H1 (cell line): ENCODE measurements at regions not wholly inside any gene's neighbourhood (a gene's known extent, or its start where the extent isn't known, plus 50 kb on each side); places are given as distances from the start of the nearest gene placed in this dataset.

ENCODE experiments used
- CTCF ChIA-PET: fragments of 300-600 bp; sonication (Branson Sonifier 250); formaldehyde crosslinking; loops from one replicate; lab custom pipeline; 2021; ENCODE audit not compliant: partially characterized antibody; lab: Charles Lee
- POLR2A ChIA-PET: fragments of 300-600 bp; sonication (Branson Sonifier 250); formaldehyde crosslinking; loops from one replicate; lab custom pipeline; 2021; ENCODE audit warnings: inconsistent platforms; ENCODE audit not compliant: partially characterized antibody; lab: Charles Lee
- DNase-seq, 2 experiments: peaks; one replicate each; pipeline versions ENCODE4 v3.0.0 to v3.0.0-alpha.2; 2010 to 2022; ENCODE audit warnings: low spot score in 2 of 2, low read depth in 1 of 2, mixed read lengths in 1 of 2
- FAIRE-seq: peaks from 2 replicates; lab custom pipeline; 2011; peaks lifted over from hg19 to GRCh38; lab: Jason Lieb, UNC
- H2AFZ ChIP-seq: 2 replicates; pipeline ENCODE4 v1.8.1; 2012; ENCODE audit warnings: low read length, inconsistent platforms
- H2AK5ac ChIP-seq: 2 replicates; pipeline ENCODE4 v1.6.1; 2013; ENCODE audit warnings: low read depth, low read length
- H2BK120ac ChIP-seq: replicated peaks from 2 replicates; pipeline ENCODE3; 2013; ENCODE audit warnings: low read depth, low read length, inconsistent platforms
- H2BK12ac ChIP-seq: 2 replicates; pipeline ENCODE4 v1.6.1; 2013; ENCODE audit warnings: low read depth, low read length
- H2BK15ac ChIP-seq: 2 replicates; pipeline ENCODE4 v1.6.1; 2013; ENCODE audit warnings: low read length
- H2BK20ac ChIP-seq: 2 replicates; pipeline ENCODE4 v1.6.1; 2013; ENCODE audit warnings: low read length
- H2BK5ac ChIP-seq: 2 replicates; pipeline ENCODE4 v1.6.1; 2013; ENCODE audit warnings: low read depth, low read length
- H3K14ac ChIP-seq: 2 replicates; pipeline ENCODE4 v1.6.1; 2013; ENCODE audit warnings: inconsistent platforms; ENCODE audit not compliant: insufficient read length
- H3K18ac ChIP-seq: 2 replicates; pipeline ENCODE4 v1.6.1; 2013; ENCODE audit warnings: low read length; ENCODE audit errors: extremely low read depth
- H3K23ac ChIP-seq: 2 replicates; pipeline ENCODE4 v1.6.1; 2013; ENCODE audit warnings: inconsistent platforms; ENCODE audit not compliant: insufficient read length
- H3K23me2 ChIP-seq: 2 replicates; pipeline ENCODE4 v1.6.1; 2013; ENCODE audit warnings: low read depth, low read length
- H3K27ac ChIP-seq: 2 replicates; pipeline ENCODE4 v1.6.1; 2011; ENCODE audit warnings: low read depth, low read length, inconsistent platforms
- H3K27me3 ChIP-seq, 4 experiments: replicated peaks in 1 of 4; 1 replicate in 1 of 4; 2 replicates in 3 of 4; pipeline versions ENCODE4 v1.6.1 to v1.8.1; 2011 to 2013; ENCODE audit warnings: low read length in 3 of 4, mild to moderate bottlenecking in 3 of 4, inconsistent platforms in 2 of 4, mixed read lengths in 2 of 4, moderate library complexity in 1 of 4; ENCODE audit not compliant: control insufficient read depth in 3 of 4, insufficient read depth in 3 of 4; ENCODE audit errors: extremely low read depth in 1 of 4
- H3K36me3 ChIP-seq, 4 experiments: 2 replicates each; pipeline versions ENCODE4 v1.6.1 to v1.8.1; 2011 to 2013; ENCODE audit warnings: mild to moderate bottlenecking in 4 of 4, low read length in 3 of 4, moderate library complexity in 2 of 4, control low read depth in 1 of 4, inconsistent platforms in 1 of 4; ENCODE audit not compliant: insufficient read depth in 4 of 4, control insufficient read depth in 2 of 4
- H3K4ac ChIP-seq: replicated peaks from 2 replicates; pipeline ENCODE3; 2013; ENCODE audit warnings: low read length, low read depth, mixed read lengths, inconsistent platforms; ENCODE audit not compliant: insufficient read length
- H3K4me1 ChIP-seq, 4 experiments: replicated peaks in 1 of 4; 1 replicate in 1 of 4; 2 replicates in 3 of 4; pipeline versions ENCODE4 v1.6.1 to v1.8.1; 2011 to 2013; ENCODE audit warnings: low read length in 3 of 4, inconsistent platforms in 2 of 4, mixed read lengths in 1 of 4; ENCODE audit not compliant: insufficient read depth in 4 of 4, control insufficient read depth in 3 of 4
- H3K4me2 ChIP-seq, 2 experiments: 2 replicates each; pipeline versions ENCODE4 v1.6.1 to v1.8.1; 2011 to 2013; ENCODE audit warnings: low read depth in 2 of 2, low read length in 2 of 2, control low read depth in 1 of 2, inconsistent platforms in 1 of 2, mild to moderate bottlenecking in 1 of 2; ENCODE audit not compliant: insufficient read depth in 1 of 2
- H3K4me3 ChIP-seq, 4 experiments: fragments of 200-600, 300-600 bp in 1 of 4; sonication (generic), shearing (Covaris generic), sonication (Bioruptor Twin) in 1 of 4; 2 replicates each; pipeline versions ENCODE4 v1.5.1 to v1.8.1; 2011 to 2016; ENCODE audit warnings: low read length in 4 of 4, low read depth in 3 of 4, control low read depth in 2 of 4, inconsistent platforms in 2 of 4, mild to moderate bottlenecking in 2 of 4, mixed read lengths in 1 of 4, moderate library complexity in 1 of 4; ENCODE audit not compliant: insufficient read depth in 2 of 4; ENCODE audit errors: extremely low read depth in 1 of 4
- H3K56ac ChIP-seq: replicated peaks from 2 replicates; pipeline ENCODE3; 2013; ENCODE audit warnings: low read depth, mild to moderate bottlenecking, mixed read lengths, low read length, inconsistent platforms; ENCODE audit not compliant: insufficient read length
- H3K79me1 ChIP-seq: 2 replicates; pipeline ENCODE4 v1.6.1; 2013; ENCODE audit warnings: low read depth, low read length, control low read depth
- H3K79me2 ChIP-seq, 2 experiments: 2 replicates each; pipeline versions ENCODE4 v1.6.1 to v1.8.1; 2012 to 2013; ENCODE audit warnings: low read length in 2 of 2, mild to moderate bottlenecking in 2 of 2, inconsistent platforms in 1 of 2; ENCODE audit not compliant: insufficient read depth in 2 of 2, control insufficient read depth in 1 of 2
- H3K9ac ChIP-seq, 4 experiments: replicated peaks in 1 of 4; 1 replicate in 1 of 4; 2 replicates in 3 of 4; pipeline versions ENCODE4 v1.6.1 to v1.8.1; 2011 to 2013; ENCODE audit warnings: low read depth in 3 of 4, low read length in 3 of 4, control low read depth in 2 of 4, mild to moderate bottlenecking in 2 of 4, moderate library complexity in 2 of 4, inconsistent platforms in 1 of 4; ENCODE audit errors: extremely low read depth in 1 of 4
- H3K9me3 ChIP-seq, 2 experiments: 2 replicates each; pipeline versions ENCODE4 v1.6.1 to v1.8.1; 2012 to 2013; ENCODE audit warnings: mild to moderate bottlenecking in 2 of 2, moderate library complexity in 2 of 2, control low read depth in 1 of 2, inconsistent platforms in 1 of 2, low read depth in 1 of 2, low read length in 1 of 2, mixed read lengths in 1 of 2; ENCODE audit not compliant: insufficient read depth in 2 of 2
- H4K20me1 ChIP-seq, 2 experiments: replicated peaks in 1 of 2; 2 replicates each; pipeline versions ENCODE3 to v1.8.1; 2011 to 2013; ENCODE audit warnings: inconsistent platforms in 2 of 2, low read length in 2 of 2, mild to moderate bottlenecking in 1 of 2; ENCODE audit not compliant: insufficient read depth in 2 of 2, control insufficient read depth in 1 of 2
- H4K5ac ChIP-seq: 2 replicates; pipeline ENCODE4 v1.6.1; 2013; ENCODE audit warnings: low read length, low read depth, mixed read lengths, inconsistent platforms; ENCODE audit not compliant: insufficient read length
- H4K8ac ChIP-seq: 2 replicates; pipeline ENCODE4 v1.8.0; 2013; ENCODE audit warnings: mild to moderate bottlenecking, moderate library complexity, low read length, inconsistent platforms; ENCODE audit not compliant: insufficient read depth; ENCODE audit errors: extremely low read depth
- H4K91ac ChIP-seq: replicated peaks from 2 replicates; pipeline ENCODE3; 2013; ENCODE audit warnings: low read length, mixed read lengths, inconsistent platforms; ENCODE audit not compliant: insufficient read length
- NANOG ChIP-seq: IDR thresholded peaks from 2 replicates; pipeline ENCODE4 v1.6.1; 2011; ENCODE audit warnings: low read length, low read depth, mild to moderate bottlenecking, inconsistent platforms; ENCODE audit not compliant: insufficient read depth, poor library complexity, severe bottlenecking
- POLR2A ChIP-seq, 2 experiments: IDR thresholded peaks; 1 replicate in 1 of 2; 2 replicates in 1 of 2; pipeline ENCODE4 v1.6.1; 2011; ENCODE audit warnings: low read depth in 2 of 2, low read length in 2 of 2, mild to moderate bottlenecking in 2 of 2; ENCODE audit errors: control extremely low read depth in 1 of 2
- RFX5 ChIP-seq: IDR thresholded peaks from 2 replicates; pipeline ENCODE4 v1.6.1; 2011; ENCODE audit warnings: low read depth, low read length, improper control_type of control experiment, borderline replicate concordance
- WGBS, 2 experiments: shearing (Covaris generic) in 1 of 2; methylation state at CpG; one replicate each; pipeline versions ENCODE4 v1.1.6 to v1.1.7; 2013 to 2015; ENCODE audit warnings: low lambda C conversion rate in 2 of 2, mixed read lengths in 2 of 2, inconsistent platforms in 1 of 2, low coverage in 1 of 2, missing lambda C conversion rate in 1 of 2; ENCODE audit not compliant: insufficient replicate concordance in 2 of 2, insufficient coverage in 1 of 2, insufficient read length in 1 of 2; ENCODE audit errors: extremely low coverage in 1 of 2, missing lambda C conversion rate in 1 of 2; 5-methylcytosine and 5-hydroxymethylcytosine counted together

DNA sequence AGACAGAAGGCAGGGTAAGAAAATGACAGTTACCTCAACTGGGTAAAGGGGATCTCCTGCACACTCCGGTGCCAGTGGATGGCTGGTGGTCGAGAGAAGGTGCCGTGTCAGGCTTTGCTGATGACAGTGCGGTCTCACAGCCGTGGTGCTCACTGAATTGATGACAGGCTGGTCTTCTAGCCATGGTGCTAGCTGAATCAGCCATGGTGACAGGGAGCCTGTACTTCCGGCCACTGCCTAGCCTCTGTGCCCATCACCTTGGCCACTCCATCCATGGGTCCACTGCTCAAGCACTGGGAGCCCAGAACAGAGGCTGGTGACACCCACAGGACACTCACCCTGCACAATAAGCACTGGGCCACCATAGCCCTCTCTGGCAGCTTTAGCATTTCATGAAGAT is 315.9 kb downstream of the FBXO15 start:
- H4K91ac ChIP-seq = no peak overlapping the region
- POLR2A ChIA-PET = no interaction called here
- no peak overlapping the region for H3K9ac ChIP-seq
- H3K36me3 ChIP-seq = no peaks in the 10 kb centered on the region
- 92% methylated on average over 6 of the region's 6 CpGs; no CpG with 5 or more reads in 1 of the 2 experiments for WGBS, 2 experiments
- no peak overlapping the region for H2AFZ ChIP-seq
- H3K4me2 ChIP-seq = no peak overlapping the region
- CTCF ChIA-PET = interaction anchor here (0.8 kb wide), 1 partner anchor 15 kb away, joined by 3 read pairs; no protein-coding TSS in a partner anchor
- no peak overlapping the region for H2BK15ac ChIP-seq
- no peak overlapping the region for H2BK120ac ChIP-seq
- H3K79me2 ChIP-seq = no peaks in the 10 kb centered on the region
- no peaks in the 10 kb centered on the region for H3K9me3 ChIP-seq
- DNase-seq (no peak), FAIRE-seq (no peak)
- peaks cover 0 to 1% (median 0%) of the 10 kb centered on the region in 4 experiments; a peak in 1 of 7 replicates for H3K27me3 ChIP-seq
- no peak overlapping the region for H2AK5ac ChIP-seq
- no peaks in the 10 kb centered on the region for H4K20me1 ChIP-seq
- no peak overlapping the region for H3K27ac ChIP-seq
- H2BK5ac ChIP-seq = no peak overlapping the region
- H3K79me1 ChIP-seq = no peaks in the 10 kb centered on the region
- no peak overlapping the region for H3K18ac ChIP-seq
- no peak overlapping the region for H3K14ac ChIP-seq
- H4K5ac ChIP-seq = no peak overlapping the region
- H2BK20ac ChIP-seq = no peak overlapping the region
- no peaks in the 10 kb centered on the region for H3K23me2 ChIP-seq
- no peak overlapping the region for H3K56ac ChIP-seq
- peaks cover 0 to 6% (median 0%) of the 10 kb centered on the region in 4 experiments; a peak in 1 of 7 replicates for H3K4me1 ChIP-seq
- H3K4ac ChIP-seq = no peak overlapping the region
- H4K8ac ChIP-seq = no peak overlapping the region
- H2BK12ac ChIP-seq = no peak overlapping the region
- no peak overlapping the region for H3K4me3 ChIP-seq
- H3K23ac ChIP-seq = no peak overlapping the region
- TF ChIP-seq POLR2A (IDR thresholded peaks at IDR 0.05; ENCODE audit: control extremely low read depth in 1 of 2, low read depth in 2 of 2, low read length in 2 of 2) (no peak), RFX5 (no peak), NANOG (no peak)
